Thymus (tissue), 11 donors: ENCODE measurements at regions not wholly inside any gene's neighbourhood (a gene's known extent, or its start where the extent isn't known, plus 50 kb on each side); places are given as distances from the start of the nearest gene placed in this dataset.

Source experiments
- DNase-seq, 9 donors: peaks; one replicate each; pipeline ENCODE4 v3.0.0-alpha.2; 2013; ENCODE audit warnings: low spot score in 9 of 9, low read depth in 6 of 9, missing footprints in 1 of 9
- H3K27ac ChIP-seq, 2 donors: one replicate each; pipeline ENCODE4 v1.5.1; 2013; ENCODE audit warnings: control low read depth in 1 of 2, low read depth in 1 of 2, low read length in 1 of 2, mild to moderate bottlenecking in 1 of 2, moderate library complexity in 1 of 2
- H3K27me3 ChIP-seq, 2 donors: one replicate each; pipeline ENCODE4 v1.5.1; 2013; ENCODE audit warnings: low read length in 1 of 2; ENCODE audit not compliant: control insufficient read depth in 2 of 2, insufficient read depth in 1 of 2
- H3K36me3 ChIP-seq, 2 donors: one replicate each; pipeline ENCODE4 v1.5.1; 2013; ENCODE audit warnings: low read length in 1 of 2, mild to moderate bottlenecking in 1 of 2, moderate library complexity in 1 of 2; ENCODE audit not compliant: control insufficient read depth in 2 of 2, insufficient read depth in 2 of 2
- H3K4me1 ChIP-seq, 2 donors: one replicate each; pipeline ENCODE4 v1.5.1; 2013; ENCODE audit warnings: low read length in 2 of 2; ENCODE audit not compliant: control insufficient read depth in 2 of 2, insufficient read depth in 2 of 2
- H3K4me3 ChIP-seq, 2 donors: one replicate each; pipeline ENCODE4 v1.5.1; 2013; ENCODE audit warnings: low read length in 2 of 2, control low read depth in 1 of 2, mild to moderate bottlenecking in 1 of 2
- H3K9me3 ChIP-seq, 2 donors: one replicate each; pipeline ENCODE4 v1.5.1; 2013; ENCODE audit warnings: low read length in 1 of 2, mild to moderate bottlenecking in 1 of 2; ENCODE audit not compliant: control insufficient read depth in 2 of 2, insufficient read depth in 1 of 2
- WGBS: extraction: QIAGEN DNeasy Blood & Tissue Kit; methylation state at CpG from one replicate; pipeline ENCODE4 v1.1.7; 2013; 5-methylcytosine and 5-hydroxymethylcytosine counted together
- donor health status: healthy.

DNA sequence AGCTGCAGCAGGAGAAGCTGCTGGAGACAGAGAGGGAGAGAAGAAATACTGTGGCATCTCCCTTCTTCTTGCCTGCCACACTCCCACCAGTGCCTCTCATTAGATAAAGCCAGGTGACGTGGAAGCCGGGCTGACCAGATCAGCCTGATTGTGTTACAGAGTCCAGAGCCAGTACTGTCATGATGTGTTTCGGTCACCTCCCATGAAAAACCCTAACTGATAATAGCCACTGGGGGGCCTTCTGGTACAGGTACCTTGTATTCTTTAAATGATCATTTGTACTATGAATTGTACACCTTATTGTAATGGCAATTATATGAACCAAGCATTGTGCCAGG lies 125.8 kb upstream of the TMEM108 start:
- H3K27ac ChIP-seq, result no peak overlapping the region
- 94% methylated on average over 3 of the region's 3 CpGs for WGBS
- H3K36me3 ChIP-seq, result no peaks in the 10 kb centered on the region
- H3K27me3 ChIP-seq, result no peaks in the 10 kb centered on the region
- no peaks in the 10 kb centered on the region for H3K4me1 ChIP-seq
- H3K9me3 ChIP-seq, result no peaks in the 10 kb centered on the region
- no peak for DNase-seq
- no peak overlapping the region for H3K4me3 ChIP-seq

DNA sequence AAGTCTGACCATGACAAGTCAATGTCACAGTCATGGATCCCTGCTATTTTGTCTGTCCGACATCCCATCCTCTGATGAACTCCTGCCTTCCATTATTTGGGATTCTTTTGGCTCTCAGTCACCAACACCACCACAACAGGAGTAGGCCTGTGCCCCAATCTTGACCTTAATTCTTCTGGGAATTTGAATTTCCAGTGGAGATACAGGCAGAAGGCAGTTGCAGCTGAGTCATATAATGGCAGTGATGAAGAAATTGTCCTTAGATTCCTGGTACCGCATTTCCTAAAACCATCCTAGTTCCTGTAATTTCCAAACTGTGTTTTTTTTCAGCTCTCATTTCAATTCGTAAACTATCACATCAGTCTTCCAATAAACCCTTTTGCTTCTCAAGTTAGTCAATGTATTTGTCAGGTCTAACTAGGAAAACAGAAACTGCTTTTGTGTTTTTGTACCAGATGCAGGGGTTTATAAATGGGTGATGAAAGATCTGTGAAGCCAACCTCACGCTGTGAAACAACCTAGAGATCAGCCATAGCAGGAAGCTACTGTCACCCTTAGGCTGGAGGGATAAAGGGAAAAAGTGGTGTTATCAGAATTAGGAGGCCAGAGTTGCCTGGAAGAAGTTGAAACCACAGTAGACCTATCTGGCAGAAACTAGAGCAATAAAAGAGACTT lies 126.3 kb upstream of the TMEM108 start:
- no peaks in the 10 kb centered on the region for H3K4me1 ChIP-seq
- no peak overlapping the region for H3K27ac ChIP-seq
- no peak for DNase-seq
- H3K9me3 ChIP-seq, result peaks cover 0 to 3% of the 10 kb centered on the region in 2 donors
- no peak overlapping the region for H3K4me3 ChIP-seq
- WGBS, result 90% methylated on average over 4 of the region's 4 CpGs
- no peaks in the 10 kb centered on the region for H3K27me3 ChIP-seq
- H3K36me3 ChIP-seq, result no peaks in the 10 kb centered on the region

DNA sequence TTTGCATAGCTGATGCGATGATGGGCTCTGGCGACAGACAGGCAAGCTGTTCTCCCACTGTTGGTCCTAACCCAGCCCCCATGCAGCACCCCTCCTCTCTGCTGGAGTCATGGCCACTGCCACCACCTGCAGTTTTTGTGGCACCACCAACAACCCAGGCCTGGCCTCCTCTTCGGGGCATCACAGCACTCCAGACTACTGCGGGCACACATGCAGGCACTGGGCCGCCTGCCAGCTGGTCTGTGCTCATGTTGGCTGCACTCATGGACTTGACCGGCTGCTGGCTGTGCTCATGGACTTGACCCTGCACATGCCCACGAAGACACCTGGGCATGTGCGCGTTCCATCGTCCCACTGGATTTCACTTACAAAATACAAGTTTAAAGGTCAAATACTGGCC lies 130.9 kb upstream of the TMEM108 start:
- Histone ChIP-seq H3K27me3 (no peaks in the 10 kb centered on the region), H3K36me3 (no peaks in the 10 kb centered on the region), H3K27ac (no peak overlapping the region), H3K4me3 (no peak overlapping the region), H3K9me3 (peaks cover 0 to 3% of the 10 kb centered on the region in 2 donors), H3K4me1 (no peaks in the 10 kb centered on the region)
- 96% methylated on average over 10 of the region's 10 CpGs for WGBS
- no peak for DNase-seq

DNA sequence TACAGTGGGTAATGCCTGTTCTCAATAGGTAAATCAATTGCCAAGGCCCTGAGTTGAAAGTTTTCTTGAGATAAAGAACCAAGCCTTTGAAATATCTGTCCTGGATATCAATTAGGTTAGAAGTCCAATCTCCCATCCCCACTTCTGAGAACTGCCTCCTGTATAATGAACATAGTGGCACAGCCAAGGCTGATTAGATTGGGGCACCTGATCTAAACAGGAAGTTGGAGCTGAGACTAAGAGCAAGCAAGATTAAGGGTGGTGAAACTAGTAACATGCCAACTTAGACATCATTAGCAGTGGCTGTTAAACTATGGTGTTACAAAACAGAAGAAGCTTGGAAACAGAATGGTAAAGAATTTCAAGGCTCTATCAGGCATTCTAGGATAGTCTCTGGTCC lies 137.7 kb upstream of the TMEM108 start:
- no peak for DNase-seq
- Histone ChIP-seq H3K4me1 (no peaks in the 10 kb centered on the region), H3K27me3 (no peaks in the 10 kb centered on the region)

DNA sequence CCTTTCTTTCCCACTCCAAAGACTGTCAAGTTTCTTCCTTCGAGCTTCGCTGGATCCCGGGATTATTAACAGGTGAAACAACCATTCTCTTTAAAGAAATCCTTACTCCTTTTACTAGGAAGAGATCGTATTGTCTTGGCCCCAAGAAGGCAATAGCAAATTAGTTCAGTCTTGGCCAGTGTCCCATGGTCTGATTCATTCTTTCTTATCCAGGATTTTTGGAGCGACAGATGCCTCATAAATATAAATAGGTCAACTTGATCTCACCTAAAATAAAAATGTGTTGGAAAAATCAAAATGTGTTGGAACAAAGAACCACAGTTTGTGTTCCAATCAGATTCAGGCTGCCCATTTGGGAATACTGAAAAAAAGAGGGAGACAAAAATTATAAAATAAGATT lies 140.1 kb upstream of the TMEM108 start:
- H3K27me3 ChIP-seq, result no peaks in the 10 kb centered on the region
- no peak for DNase-seq
- no peaks in the 10 kb centered on the region for H3K4me1 ChIP-seq
- no peak overlapping the region for H3K4me3 ChIP-seq
- no peaks in the 10 kb centered on the region for H3K9me3 ChIP-seq
- H3K27ac ChIP-seq, result no peak overlapping the region
- WGBS, result 95% methylated on average over 5 of the region's 5 CpGs
- H3K36me3 ChIP-seq, result no peaks in the 10 kb centered on the region

More for the DNA sequence above, 137.7 kb upstream of the TMEM108 start:
- H3K4me3 ChIP-seq, result no peak overlapping the region
- H3K36me3 ChIP-seq, result no peaks in the 10 kb centered on the region
- H3K27ac ChIP-seq, result no peak overlapping the region
- no peaks in the 10 kb centered on the region for H3K9me3 ChIP-seq

DNA sequence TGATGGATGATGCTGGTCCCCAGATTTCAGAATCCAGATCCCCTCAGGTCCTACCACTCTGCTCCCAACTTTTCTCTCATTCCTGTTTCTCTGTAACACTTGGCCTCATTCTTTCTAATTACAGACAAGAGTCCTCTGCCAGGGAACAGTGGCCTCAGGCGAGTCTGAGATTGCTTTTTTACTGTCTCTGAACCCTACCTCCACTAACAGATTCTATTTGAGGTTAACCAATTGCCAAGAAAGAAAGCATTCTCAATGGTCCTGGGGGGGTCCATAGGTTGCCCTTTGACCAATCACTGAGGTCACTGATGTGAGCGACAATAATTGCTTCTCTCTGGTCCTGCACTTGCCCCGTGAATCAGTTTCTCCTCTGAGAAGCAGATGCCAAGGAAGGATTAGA lies 145.2 kb upstream of the TMEM108 start:
- H3K36me3 ChIP-seq, result no peaks in the 10 kb centered on the region
- H3K4me1 ChIP-seq, result no peaks in the 10 kb centered on the region
- no peak overlapping the region for H3K27ac ChIP-seq
- DNase-seq, result no peak
- H3K27me3 ChIP-seq, result no peaks in the 10 kb centered on the region
- no peaks in the 10 kb centered on the region for H3K9me3 ChIP-seq
- 96% methylated on average over 3 of the region's 3 CpGs for WGBS
- H3K4me3 ChIP-seq, result no peak overlapping the region

DNA sequence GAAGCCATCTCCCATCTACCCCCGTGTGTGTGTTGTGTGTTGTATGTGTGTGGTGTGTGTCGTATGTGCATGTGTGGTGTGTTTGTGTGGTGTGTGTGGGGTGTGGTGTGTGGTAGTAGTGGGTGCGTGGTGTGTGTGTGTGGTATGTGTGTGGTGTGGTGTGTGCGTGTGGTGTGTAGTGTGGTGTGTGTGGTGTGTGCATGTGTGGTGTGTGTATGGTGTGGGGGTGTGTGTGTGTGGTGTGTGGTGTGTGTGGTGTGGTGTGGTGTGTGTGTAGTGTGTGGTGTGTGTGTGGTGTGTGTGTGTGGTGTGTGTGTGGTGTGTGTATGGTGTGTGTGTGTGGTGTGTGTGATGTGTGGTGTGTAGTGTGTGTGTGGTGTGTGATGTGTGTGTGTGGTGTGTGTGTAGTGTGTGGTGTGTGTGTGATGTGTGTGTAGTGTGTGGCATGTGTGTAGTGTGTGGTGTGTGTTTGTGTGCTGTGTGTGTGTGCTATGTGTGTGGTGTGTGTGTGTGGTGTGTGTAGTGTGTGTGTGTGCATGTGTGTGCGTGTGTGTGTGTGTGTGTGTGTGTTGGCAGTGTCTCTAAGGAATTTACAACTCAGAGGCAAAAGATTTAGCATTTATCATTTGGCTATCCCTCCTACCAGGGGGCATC lies 156.3 kb upstream of the TMEM108 start:
- 59% methylated on average over 5 of the region's 5 CpGs for WGBS

DNA sequence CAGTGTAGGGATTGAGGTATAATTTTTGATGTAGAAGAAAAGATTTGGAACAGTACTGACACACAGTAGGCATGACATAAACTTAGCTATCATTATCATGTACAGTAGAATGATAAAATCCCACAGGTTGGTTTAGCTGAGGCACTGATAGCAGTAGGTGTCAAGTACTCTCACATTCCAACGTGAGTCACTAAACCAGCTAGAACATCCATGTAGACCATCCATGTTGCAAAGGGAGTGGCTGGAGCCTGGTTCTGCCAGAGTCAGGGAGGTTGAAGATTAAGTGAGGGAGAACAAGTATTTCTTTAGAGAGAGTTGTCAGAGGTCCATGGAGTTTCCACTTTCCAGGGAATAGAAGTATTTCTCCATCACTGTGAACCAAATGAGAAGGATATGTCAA lies 157.2 kb upstream of the TMEM108 start:
- no peaks in the 10 kb centered on the region for H3K36me3 ChIP-seq
- no peaks in the 10 kb centered on the region for H3K9me3 ChIP-seq
- H3K27me3 ChIP-seq, result no peaks in the 10 kb centered on the region
- no peaks in the 10 kb centered on the region for H3K4me1 ChIP-seq
- WGBS, result 97% methylated on average over 1 of the region's 1 CpG
- no peak for DNase-seq
- H3K4me3 ChIP-seq, result no peak overlapping the region
- no peak overlapping the region for H3K27ac ChIP-seq

More for the DNA sequence above, 156.3 kb upstream of the TMEM108 start:
- Histone ChIP-seq H3K9me3 (no peaks in the 10 kb centered on the region), H3K4me1 (no peaks in the 10 kb centered on the region), H3K36me3 (no peaks in the 10 kb centered on the region), H3K27me3 (no peaks in the 10 kb centered on the region), H3K27ac (no peak overlapping the region), H3K4me3 (no peak overlapping the region)
- DNase-seq, result no peak

DNA sequence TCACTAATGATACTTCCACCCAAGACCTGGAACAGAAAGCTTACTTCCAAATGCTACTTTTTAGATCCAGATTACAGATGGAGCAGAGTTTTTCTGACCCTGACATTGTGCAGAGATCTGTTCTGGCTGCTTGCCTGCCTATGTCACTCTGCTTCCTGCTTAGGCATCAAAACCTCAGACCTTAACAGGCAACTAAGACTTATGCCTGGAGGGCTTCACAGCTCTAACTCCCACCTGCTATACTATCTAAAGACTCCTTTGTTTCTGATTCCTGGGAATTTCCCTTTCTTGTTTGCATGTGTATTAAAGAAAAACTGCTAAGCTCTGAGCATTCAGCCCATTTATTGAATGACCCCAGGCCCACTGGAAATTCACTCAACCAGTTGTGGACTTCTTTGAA lies 157.4 kb upstream of the NPHP3 start:
- H3K36me3 ChIP-seq, result no peaks in the 10 kb centered on the region
- H3K27ac ChIP-seq, result no peak overlapping the region
- no peaks in the 10 kb centered on the region for H3K27me3 ChIP-seq
- H3K4me3 ChIP-seq, result no peak overlapping the region
- no peak for DNase-seq
- no peaks in the 10 kb centered on the region for H3K4me1 ChIP-seq
- H3K9me3 ChIP-seq, result no peaks in the 10 kb centered on the region
